ENCODE measurements at regions not wholly inside any gene's neighbourhood (a gene's known extent, or its start where the extent isn't known, plus 50 kb on each side); places are given as distances from the start of the nearest gene placed in this dataset.
"Not testable (repeated sequence)": the region's sequence is repeated elsewhere in the genome, so short reads cannot be mapped to it uniquely, and the experiment has no call there.

GRCh38 chr16:33643270-33643669 is 183.9 kb downstream of the TP53TG3F start:
- H2BK12ac ChIP-seq (ENCODE audit: low read depth, low read length); H3K79me1 ChIP-seq (ENCODE audit: low read depth, low read length); H4K91ac ChIP-seq (replicated peaks; ENCODE audit: insufficient read length, low read length); H4K20me1 ChIP-seq (replicated peaks in 1 of 2; ENCODE audit: control insufficient read depth in 1 of 2, insufficient read depth in 2 of 2, low read length in 2 of 2); H3K9me3 ChIP-seq (ENCODE audit: insufficient read depth in 2 of 2, low read depth in 1 of 2, low read length in 1 of 2); H3K4ac ChIP-seq (replicated peaks; ENCODE audit: insufficient read length, low read depth, low read length); H3K23ac ChIP-seq (ENCODE audit: insufficient read length); H3K14ac ChIP-seq (ENCODE audit: insufficient read length); H2BK5ac ChIP-seq (ENCODE audit: low read depth, low read length); H3K79me2 ChIP-seq (ENCODE audit: control insufficient read depth in 1 of 2, insufficient read depth in 2 of 2, low read length in 2 of 2); H3K27ac ChIP-seq (ENCODE audit: low read depth, low read length); H3K23me2 ChIP-seq (ENCODE audit: low read depth, low read length); POLR2A ChIA-PET (ENCODE audit: partially characterized antibody); H3K36me3 ChIP-seq (ENCODE audit: control insufficient read depth in 2 of 4, insufficient read depth in 4 of 4, low read length in 3 of 4); FAIRE-seq; H2AFZ ChIP-seq (ENCODE audit: low read length); CTCF ChIA-PET (ENCODE audit: partially characterized antibody); H2BK20ac ChIP-seq (ENCODE audit: low read length); H3K4me3 ChIP-seq (ENCODE audit: extremely low read depth in 1 of 4, insufficient read depth in 2 of 4, low read depth in 3 of 4, low read length in 4 of 4); DNase-seq (ENCODE audit: low read depth in 1 of 2, low spot score in 2 of 2); H2BK15ac ChIP-seq (ENCODE audit: low read length); H3K9ac ChIP-seq (replicated peaks in 1 of 4; ENCODE audit: extremely low read depth in 1 of 4, low read depth in 3 of 4, low read length in 3 of 4); H3K4me2 ChIP-seq (ENCODE audit: insufficient read depth in 1 of 2, low read depth in 2 of 2, low read length in 2 of 2); H4K8ac ChIP-seq (ENCODE audit: extremely low read depth, insufficient read depth, low read length); H2AK5ac ChIP-seq (ENCODE audit: low read depth, low read length); H4K5ac ChIP-seq (ENCODE audit: insufficient read length, low read depth, low read length); H3K27me3 ChIP-seq (replicated peaks in 1 of 4; ENCODE audit: control insufficient read depth in 3 of 4, extremely low read depth in 1 of 4, insufficient read depth in 3 of 4, low read length in 3 of 4); H3K56ac ChIP-seq (replicated peaks; ENCODE audit: insufficient read length, low read depth, low read length); H3K4me1 ChIP-seq (replicated peaks in 1 of 4; ENCODE audit: control insufficient read depth in 3 of 4, insufficient read depth in 4 of 4, low read length in 3 of 4); H3K18ac ChIP-seq (ENCODE audit: extremely low read depth, low read length); H2BK120ac ChIP-seq (replicated peaks; ENCODE audit: low read depth, low read length): not testable (repeated sequence)
- WGBS, 2 experiments (ENCODE audit: extremely low coverage in 1 of 2, insufficient coverage in 1 of 2, insufficient read length in 1 of 2, insufficient replicate concordance in 2 of 2, low coverage in 1 of 2, low lambda C conversion rate in 2 of 2, missing lambda C conversion rate in 1 of 2) = 92% methylated on average over 2 of the region's 2 CpGs; no CpG with 5 or more reads in 1 of the 2 experiments

DNA sequence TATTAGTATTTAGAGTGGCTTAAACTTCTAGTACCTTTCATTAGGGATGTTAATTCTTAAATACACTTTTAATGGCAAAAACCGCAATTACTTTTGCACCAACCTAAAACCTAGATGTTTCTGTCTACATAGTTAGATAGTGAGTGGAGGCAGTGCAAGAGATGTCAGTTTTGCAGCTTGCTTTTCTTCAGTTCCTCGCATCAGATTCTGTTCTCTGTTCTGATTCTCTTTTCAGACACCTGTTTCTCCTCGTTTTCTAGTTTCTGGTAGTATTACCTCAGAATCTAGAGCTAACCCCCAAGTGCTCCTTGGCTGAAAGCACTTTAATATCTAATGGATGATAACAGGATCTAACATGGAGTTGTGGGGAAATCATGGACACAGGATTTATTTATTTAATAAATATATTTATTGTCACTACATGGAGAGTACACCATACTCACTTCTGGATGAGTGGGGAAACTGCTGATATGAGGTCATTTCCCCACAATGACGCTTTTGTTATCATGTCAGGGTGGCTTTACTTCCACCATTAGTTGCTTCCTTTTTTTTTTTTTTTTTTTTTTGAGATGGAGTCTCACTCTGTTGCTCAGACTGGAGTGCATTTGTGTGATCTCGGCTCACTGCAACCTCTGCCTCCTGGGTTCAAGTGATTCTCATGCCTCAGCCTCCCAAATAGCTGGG is 184.4 kb downstream of the TP53TG3F start:
- not testable (repeated sequence) for FAIRE-seq

More for the DNA sequence above, 184.4 kb downstream of the TP53TG3F start:
- POLR2A ChIA-PET (ENCODE audit: partially characterized antibody); H3K9ac ChIP-seq (replicated peaks in 1 of 4; ENCODE audit: extremely low read depth in 1 of 4, low read depth in 3 of 4, low read length in 3 of 4); DNase-seq (ENCODE audit: low read depth in 1 of 2, low spot score in 2 of 2); H4K20me1 ChIP-seq (replicated peaks in 1 of 2; ENCODE audit: control insufficient read depth in 1 of 2, insufficient read depth in 2 of 2, low read length in 2 of 2); H4K8ac ChIP-seq (ENCODE audit: extremely low read depth, insufficient read depth, low read length); H3K27ac ChIP-seq (ENCODE audit: low read depth, low read length); H2BK20ac ChIP-seq (ENCODE audit: low read length); H2BK15ac ChIP-seq (ENCODE audit: low read length); H4K91ac ChIP-seq (replicated peaks; ENCODE audit: insufficient read length, low read length); H3K79me1 ChIP-seq (ENCODE audit: low read depth, low read length); H3K23ac ChIP-seq (ENCODE audit: insufficient read length); CTCF ChIA-PET (ENCODE audit: partially characterized antibody); H3K4ac ChIP-seq (replicated peaks; ENCODE audit: insufficient read length, low read depth, low read length); H3K18ac ChIP-seq (ENCODE audit: extremely low read depth, low read length); H2AK5ac ChIP-seq (ENCODE audit: low read depth, low read length); H2BK12ac ChIP-seq (ENCODE audit: low read depth, low read length); H3K4me1 ChIP-seq (replicated peaks in 1 of 4; ENCODE audit: control insufficient read depth in 3 of 4, insufficient read depth in 4 of 4, low read length in 3 of 4); H3K4me3 ChIP-seq (ENCODE audit: extremely low read depth in 1 of 4, insufficient read depth in 2 of 4, low read depth in 3 of 4, low read length in 4 of 4); H2BK120ac ChIP-seq (replicated peaks; ENCODE audit: low read depth, low read length); H3K14ac ChIP-seq (ENCODE audit: insufficient read length); H3K36me3 ChIP-seq (ENCODE audit: control insufficient read depth in 2 of 4, insufficient read depth in 4 of 4, low read length in 3 of 4); H3K56ac ChIP-seq (replicated peaks; ENCODE audit: insufficient read length, low read depth, low read length); H3K27me3 ChIP-seq (replicated peaks in 1 of 4; ENCODE audit: control insufficient read depth in 3 of 4, extremely low read depth in 1 of 4, insufficient read depth in 3 of 4, low read length in 3 of 4); H3K79me2 ChIP-seq (ENCODE audit: control insufficient read depth in 1 of 2, insufficient read depth in 2 of 2, low read length in 2 of 2); H3K23me2 ChIP-seq (ENCODE audit: low read depth, low read length); H4K5ac ChIP-seq (ENCODE audit: insufficient read length, low read depth, low read length); H3K9me3 ChIP-seq (ENCODE audit: insufficient read depth in 2 of 2, low read depth in 1 of 2, low read length in 1 of 2); H2AFZ ChIP-seq (ENCODE audit: low read length); H2BK5ac ChIP-seq (ENCODE audit: low read depth, low read length); H3K4me2 ChIP-seq (ENCODE audit: insufficient read depth in 1 of 2, low read depth in 2 of 2, low read length in 2 of 2): not testable (repeated sequence)
- WGBS, 2 experiments (ENCODE audit: extremely low coverage in 1 of 2, insufficient coverage in 1 of 2, insufficient read length in 1 of 2, insufficient replicate concordance in 2 of 2, low coverage in 1 of 2, low lambda C conversion rate in 2 of 2, missing lambda C conversion rate in 1 of 2) = 79% methylated on average over 3 of the region's 5 CpGs; no CpG with 5 or more reads in 1 of the 2 experiments
